NCI-H510A (cell line): ENCODE measurements at regions not wholly inside any gene's neighbourhood (a gene's known extent, or its start where the extent isn't known, plus 50 kb on each side); places are given as distances from the start of the nearest gene placed in this dataset.

ENCODE experiments used
- DNase-seq: peaks from one replicate; lab custom pipeline; 2025; lab: John Stamatoyannopoulos, UW

DNA sequence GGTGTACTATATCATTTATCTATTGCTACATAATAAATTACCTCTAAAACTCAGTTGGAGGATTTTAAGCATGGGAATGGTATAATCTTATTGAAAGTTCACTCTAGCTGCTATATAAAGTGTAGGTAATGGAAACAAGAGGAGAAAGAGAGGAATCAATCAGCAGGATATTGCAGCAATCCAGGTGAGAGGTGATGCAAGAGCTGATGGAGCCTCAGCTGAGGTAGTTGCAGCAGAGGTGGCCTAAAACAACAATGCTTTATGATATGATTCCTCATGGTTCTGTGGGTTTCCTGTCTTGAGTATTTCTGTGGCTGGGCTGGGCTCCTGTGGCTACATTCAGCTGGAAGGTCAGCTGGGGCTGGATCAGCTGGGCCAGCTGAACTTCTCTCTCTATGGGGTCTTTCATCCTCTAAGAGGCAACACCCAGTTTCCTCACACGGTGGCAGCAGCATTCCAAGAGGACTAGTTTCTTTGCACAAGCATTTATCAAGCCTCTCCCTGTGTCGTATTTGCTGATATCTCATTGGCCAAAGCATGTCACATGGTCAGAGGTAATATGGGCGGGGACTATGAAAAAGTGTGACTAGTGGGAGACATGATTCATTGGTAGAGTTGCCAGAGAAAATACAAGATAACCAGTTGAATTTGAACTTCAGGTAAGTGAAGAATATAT lies 135.4 kb upstream of the LARGE1 start:
- DNase-seq, result no peak

DNA sequence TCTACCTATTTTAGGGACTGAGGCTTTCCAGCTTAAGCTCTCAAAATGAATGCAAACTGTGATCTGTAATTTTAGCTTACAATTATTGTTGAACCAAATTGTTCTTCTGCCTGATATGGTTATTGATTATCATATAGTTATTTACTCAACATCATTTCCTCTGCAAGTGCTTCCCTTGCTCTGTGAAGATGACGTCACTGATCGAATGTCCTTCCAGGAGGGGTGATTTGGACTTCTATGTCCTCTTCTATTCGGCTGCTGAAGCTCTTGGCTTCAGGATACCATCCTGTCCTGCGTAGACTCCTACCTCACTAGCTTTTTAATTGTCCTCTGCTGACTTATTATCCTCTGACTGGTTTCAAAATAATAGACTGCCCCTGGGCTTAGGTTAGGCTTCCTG lies 137.4 kb upstream of the LARGE1 start:
- DNase-seq, result no peak

DNA sequence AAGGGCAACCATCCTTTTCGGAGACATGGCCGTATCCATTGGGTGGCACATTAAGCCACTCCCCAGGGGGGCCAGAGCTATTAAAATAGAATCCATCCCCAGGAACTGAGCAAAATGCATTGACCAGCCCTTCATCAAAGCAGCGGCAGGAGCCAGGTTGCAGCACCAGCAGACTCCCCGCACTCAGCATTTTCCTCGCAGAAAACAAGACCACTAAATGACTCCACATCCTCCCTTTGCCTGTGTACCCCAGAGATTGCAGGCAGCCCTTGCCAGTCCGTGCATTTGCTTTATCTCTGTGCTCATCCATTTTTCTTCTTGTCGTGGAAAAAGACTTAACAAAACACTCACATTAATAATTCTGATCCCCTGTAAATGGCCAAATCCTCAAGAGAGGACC lies 144.4 kb upstream of the LARGE1 start:
- DNase-seq, result no peak

DNA sequence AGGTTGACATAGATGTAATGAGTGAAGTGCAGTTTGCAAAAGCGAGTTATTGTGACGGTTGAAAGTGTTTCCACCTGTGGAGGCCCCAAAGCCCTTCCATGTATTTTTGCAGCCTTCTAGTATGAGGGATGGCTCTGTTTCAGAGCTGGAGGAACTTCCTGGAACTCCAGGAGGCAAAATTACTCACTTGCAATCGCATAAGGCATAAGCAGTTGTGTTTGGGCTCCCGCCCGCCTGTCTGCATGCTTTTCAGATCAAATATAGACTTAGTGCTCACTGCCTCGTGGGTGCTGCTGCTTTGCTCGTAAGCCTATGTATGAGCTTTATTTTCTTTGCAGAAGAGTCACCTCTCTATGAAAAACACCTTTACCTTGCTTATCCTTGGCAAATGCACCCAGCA lies 146.8 kb upstream of the LARGE1 start:
- no peak for DNase-seq

DNA sequence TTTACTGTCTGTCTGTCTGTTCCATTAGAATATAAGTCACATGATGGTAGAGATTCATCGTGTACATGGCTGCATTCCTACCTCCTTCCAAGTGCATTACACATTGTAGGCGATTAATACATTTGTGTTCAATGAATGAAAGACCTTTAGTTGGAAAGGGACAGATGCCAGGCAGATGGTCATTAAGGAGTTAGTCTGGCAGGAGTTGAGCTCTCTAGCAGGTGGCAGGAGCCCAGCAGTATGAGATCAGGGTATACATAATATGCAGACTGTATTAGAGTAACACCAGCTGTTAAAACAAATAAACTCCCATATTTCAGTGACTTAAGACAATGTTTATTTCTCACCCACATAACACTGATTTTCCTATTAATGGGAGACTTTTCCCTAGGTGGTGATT lies 147.7 kb upstream of the LARGE1 start:
- no peak for DNase-seq

DNA sequence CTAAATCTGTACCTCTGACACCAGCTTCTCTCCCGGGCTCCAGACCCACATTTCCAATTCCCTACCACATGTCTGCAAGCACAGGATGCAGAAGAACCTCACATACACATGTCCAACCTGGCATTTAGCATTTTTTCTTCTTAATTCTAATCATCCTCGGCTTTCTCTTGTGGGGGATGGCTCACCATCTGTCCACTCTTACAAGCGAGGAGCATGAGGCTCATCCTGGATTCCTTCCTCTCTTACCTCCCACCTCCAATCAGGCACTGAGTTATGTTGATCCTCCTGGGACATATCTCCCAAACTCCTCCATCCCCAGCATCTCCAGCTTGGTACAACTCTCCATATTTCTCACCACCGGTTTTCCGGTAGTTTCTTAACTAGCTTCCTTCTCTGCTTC lies 149.8 kb upstream of the LARGE1 start:
- no peak for DNase-seq

DNA sequence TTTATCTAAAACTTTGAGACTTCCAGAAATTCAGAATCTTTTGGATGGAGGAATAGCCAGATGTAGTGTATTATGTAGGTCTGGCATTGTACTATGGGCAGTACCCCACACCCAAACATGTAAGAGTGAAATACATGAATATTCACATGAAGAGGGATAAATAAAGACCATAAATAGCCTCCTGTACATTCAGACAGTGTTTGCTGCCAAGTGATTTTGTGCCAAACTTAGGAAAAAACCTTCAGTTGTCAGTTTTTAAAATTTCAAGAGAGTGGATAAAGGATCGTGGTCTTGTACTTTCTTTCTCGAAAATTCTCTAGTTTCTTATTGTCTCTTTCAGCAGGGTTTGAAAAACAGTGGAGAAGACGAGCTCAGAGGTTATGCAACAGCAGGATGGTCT lies 150.3 kb upstream of the LARGE1 start:
- DNase-seq, result no peak

DNA sequence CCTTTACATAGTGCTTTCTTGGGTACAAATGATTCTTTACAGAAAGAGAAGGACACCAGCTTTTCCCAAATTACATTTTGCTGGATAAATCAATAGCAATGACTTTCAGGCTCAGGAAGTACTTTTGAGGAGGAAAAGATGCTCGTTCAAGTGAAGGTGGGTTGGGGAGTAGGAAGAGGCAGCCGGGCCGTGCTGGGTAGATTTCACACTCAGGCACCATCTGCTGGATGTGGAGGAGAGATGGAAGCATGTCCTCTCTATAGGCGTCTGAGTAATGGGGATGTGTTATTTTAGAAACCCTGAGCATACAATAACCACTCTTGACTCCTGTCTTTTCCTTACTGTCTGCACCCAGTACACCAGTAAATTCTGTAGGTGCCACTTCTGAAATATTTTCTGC lies 152.3 kb upstream of the LARGE1 start:
- DNase-seq, result no peak

DNA sequence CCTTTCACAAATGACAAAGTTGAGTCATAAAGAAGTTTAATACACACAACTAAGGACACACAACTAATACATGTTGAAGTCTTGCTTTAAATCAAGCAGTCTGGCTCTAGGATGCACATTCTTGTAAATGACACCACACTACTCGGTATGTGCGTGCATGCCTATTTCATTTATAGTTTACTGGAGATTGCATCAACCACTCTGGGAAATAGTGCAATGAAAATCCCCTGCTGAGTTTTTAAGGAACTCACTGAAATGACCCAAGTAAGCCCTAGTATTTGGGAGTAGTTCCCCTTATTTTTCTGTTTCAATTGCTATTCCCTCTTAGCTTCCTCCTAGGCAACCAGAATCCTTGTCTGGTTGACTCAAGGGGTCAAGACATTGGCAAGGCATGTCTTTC lies 160.2 kb upstream of the LARGE1 start:
- no peak for DNase-seq

DNA sequence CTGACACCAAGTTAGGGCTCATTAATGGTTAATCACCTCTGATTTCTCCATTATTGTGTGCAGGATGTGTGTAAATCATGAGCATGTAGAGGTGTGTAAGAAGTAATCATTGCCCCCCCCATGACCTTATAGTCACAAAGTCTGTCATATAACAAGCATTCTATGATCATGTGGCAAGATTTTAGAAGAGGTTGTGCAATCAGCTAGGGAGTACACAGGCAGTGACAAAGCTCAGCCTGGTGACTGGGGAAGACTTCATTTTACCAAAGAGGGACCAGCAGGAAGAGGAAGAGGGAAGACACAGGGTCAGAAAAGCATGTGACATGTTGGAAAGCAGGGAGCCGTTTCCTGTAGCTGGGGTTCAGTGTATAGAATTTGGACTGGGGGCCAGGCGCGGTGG lies 176.5 kb upstream of the LARGE1 start:
- DNase-seq, result no peak

DNA sequence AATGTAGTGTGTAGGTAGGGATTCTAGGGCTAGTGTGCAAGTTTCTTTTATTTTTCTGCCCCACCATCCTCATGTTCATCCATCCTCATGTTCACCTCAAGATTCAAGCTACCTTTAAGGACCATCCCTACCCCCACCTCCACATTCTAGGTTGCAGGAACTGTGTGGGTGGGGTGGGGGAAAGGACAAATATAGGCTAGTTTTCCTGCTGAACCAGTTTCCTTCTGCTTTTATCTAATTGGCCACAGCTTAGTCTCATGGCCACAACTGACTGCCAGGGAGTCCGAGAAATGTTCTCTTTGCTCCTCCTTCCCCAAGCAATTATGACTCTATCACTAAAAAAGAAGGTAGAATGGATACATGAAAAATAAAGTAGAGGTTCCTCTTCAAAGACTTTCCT lies 179.0 kb upstream of the LARGE1 start:
- DNase-seq, result no peak

DNA sequence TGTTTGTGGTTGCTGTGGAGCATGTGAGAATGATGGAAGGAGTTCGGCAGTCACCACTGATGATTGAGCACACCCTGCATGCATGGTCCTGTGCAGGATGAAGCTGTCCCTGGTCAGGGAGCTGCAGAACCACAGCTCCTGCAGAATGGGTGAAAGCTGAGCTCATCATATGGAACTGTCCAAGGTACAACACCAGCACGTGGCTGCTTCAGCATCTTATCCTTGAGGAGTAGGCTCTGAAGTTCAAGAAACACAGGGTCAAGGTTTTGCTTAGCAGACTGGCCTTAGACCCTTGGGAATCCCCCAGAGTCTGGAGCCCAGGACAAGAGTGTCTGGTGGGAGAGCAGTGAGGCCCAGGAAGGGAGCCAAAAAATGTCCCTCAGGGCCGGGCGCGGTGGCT lies 182.4 kb upstream of the LARGE1 start:
- DNase-seq, result no peak

DNA sequence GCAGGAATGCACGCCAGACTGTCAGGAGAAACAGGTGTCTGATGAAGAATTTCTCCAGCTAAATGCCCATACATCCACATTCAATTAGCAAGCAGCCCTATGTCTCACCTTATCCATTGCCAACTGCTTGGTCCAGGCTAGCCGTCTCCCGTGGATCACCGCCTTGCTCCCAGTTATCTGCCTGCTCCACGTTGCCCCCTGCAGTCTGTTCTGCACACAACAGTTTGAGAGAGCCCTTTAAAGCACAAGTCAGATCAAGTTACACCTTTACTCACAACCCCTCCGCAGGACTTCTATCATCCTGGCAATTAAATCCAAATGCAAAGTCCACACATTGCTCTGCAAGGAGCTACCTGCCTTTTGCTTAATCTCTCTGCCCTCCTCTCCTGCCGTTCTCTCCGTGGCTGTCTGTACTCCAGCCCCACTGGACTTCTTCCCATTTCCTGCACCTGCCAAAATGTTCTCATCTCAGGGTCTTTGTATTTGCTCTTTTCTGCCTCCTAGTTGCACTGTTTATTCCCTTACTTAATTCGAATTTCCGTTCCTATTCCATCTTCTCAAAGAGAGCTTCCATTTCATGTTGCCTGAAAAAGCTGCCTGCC lies 185.3 kb upstream of the LARGE1 start:
- peak; percentile 21 for DNase-seq

DNA sequence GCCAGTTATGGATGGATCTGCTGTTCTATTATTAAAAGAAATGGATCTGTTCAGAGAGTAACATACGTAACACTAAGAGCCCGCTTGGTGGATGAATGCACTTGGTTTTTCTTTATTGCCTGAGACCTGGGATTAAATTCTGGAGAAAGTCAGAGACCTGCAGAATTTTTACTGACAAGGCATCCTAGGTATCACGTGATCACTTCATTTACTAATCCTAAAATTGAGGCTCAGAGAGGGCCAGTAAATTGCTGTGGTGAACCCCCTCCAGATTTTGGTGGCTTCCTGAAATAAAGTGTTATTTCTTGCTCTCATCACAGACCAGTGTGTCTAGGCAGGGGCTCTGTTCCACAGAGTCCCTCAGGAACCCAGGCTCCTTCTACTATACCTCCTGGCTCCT lies 187.9 kb upstream of the LARGE1 start:
- DNase-seq, result no peak

DNA sequence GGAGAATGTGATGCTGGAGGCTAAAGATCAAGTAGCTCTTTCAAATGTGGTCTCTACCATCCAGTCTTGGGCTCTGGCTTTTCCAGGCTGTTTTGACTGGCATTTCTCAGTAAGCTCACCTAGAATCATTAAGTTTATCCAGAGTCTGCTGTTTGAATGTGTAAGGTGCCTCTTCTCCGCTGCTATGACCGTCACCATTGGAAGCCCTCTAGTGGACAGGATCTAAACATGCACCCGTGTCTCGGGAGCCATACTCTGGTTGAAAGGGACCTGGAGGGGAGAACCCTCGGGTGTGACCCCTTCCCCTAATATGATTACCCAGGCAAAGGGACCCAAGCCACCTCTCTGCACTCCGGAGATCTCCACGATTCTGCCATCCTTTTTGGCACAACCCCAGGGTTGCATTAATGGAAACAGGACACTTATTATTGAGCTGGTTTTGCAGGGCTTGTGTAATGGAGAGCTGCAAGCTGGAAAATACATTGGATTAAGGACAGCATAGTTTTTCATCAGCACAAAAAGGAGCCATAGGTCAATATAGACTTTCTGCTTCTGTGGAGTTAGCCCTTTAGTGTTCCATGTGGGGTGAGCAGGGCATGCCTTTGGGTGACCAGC lies 191.0 kb upstream of the LARGE1 start:
- DNase-seq, result no peak

DNA sequence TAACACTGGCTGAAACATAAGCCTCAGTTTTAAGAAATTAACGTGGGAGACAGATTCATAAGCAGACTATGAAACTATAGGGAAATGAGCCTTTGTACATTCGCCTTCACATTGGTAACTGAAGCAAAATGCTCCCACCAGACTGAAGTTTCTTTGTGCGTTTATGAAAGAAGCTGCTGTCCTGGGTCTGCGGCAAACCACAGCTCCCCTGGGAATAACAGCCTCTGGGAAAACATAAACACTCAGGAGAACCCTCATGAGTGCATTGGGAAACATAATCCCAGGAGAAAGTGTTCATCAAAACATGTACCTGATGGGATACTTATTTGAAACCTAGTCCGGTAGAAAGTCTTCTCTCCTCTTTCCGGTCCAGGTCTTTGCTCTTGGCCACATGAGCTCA lies 193.1 kb upstream of the LARGE1 start:
- no peak for DNase-seq

DNA sequence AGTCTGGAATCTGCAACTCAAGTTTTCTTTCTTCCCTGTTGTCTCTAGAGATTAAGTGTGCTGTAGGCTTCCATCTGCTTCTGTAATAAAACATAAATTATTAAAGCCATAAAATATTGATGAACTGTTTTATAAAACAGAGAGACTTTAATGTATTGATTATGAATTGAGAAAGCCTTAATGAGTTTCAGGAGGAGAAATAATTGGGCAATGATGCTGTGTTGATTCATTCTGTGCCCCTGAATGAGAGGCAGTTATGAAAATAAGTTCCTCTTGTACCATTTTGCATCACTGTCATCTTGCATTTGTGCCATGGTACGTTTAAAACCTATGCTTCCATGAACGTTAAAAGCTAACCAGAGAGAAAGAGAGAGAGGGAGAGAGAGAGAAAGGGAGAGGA lies 194.1 kb upstream of the LARGE1 start:
- DNase-seq, result no peak

DNA sequence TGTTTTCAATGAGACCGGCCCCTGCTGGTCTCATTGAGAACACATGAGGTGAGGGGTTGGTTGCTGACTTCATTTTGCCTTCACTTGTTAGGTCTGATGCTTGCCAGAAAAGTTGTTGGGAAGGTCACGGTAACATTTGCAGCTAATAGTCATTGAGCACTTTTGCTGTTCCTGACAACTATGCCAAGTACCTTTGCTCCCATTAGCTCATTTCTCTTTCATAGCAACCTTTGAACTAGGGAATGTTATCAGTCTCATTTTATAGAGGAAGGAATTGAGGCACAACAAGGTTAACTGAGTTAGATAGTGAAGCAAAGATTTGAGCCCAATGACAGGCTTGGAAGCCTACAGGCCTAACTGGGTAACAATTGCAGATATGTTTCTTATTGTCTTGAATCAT lies 195.4 kb upstream of the LARGE1 start:
- DNase-seq, result no peak

DNA sequence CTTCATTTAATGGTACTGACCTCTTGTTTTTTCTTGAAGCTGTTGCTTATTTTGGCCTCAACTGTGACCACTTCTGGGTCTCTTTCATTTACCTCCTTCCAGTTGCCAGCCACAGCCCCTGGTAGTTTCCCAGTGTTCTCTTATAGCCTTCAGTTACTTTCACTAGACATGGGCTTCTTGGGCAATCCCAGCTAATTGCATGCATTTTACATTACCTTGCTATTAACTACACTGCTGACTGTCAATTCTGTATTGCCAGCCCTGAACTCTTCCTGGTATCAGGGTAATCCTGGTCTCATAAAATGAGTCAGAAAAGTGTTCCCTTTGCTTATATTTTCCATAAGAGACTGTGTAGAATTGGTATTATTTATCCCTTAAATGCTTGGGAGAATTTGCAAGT lies 195.8 kb upstream of the LARGE1 start:
- DNase-seq, result no peak

DNA sequence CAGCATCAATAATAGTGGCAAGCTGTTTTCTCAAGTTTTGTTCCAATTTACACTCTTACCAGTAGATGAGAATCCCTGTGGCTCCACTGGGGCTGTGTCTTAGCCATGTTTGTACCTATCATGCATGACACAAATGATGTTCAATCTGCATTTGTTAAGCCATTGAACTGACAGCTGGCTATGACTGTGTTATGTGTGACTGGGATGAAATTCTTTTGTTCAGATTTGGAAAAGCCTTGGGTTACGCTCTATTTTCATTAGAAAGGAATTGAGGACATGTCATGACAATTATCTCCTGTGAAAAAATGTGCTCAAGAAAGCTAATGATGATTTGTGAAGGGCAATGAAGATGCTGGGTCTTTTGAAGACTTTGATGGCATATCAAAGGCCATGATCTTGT lies 201.8 kb upstream of the LARGE1 start:
- DNase-seq, result no peak

DNA sequence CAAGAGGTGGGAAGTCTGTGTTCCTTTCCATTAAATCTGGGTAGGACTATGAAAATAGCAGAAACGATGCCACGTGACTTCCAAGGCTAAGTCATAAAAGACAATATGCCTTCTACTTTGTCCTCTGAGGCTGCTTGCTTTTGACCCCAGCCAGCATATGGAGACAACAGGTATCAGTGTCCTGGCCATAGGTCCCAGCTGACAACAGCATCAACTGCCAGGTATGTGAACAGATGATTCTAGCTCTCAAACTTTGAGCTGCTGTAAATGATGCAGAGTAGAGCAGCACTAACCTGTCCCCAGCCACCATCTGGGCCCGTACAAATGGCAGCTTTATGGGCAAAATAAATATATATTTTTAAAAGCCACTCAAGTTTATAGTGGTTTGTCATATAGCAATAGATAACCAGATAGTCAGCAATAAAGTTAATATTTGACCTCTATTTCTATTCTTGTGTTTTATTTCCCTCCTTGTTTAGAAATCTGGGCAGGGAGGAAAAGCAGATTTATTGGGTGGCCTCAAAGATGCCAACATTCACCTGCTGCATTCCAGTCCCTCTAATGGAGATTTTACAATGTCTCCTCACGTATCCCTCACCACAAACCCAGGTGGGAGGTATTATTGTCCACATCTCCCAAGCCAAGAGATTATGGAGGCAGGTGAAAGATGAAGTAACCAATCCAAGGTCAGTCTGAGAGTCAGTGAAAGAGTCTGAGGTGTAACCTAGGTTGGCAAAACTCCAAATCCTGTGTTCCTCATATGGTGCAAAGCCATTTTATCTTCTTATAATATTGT lies 209.6 kb upstream of the LARGE1 start:
- DNase-seq, result no peak

DNA sequence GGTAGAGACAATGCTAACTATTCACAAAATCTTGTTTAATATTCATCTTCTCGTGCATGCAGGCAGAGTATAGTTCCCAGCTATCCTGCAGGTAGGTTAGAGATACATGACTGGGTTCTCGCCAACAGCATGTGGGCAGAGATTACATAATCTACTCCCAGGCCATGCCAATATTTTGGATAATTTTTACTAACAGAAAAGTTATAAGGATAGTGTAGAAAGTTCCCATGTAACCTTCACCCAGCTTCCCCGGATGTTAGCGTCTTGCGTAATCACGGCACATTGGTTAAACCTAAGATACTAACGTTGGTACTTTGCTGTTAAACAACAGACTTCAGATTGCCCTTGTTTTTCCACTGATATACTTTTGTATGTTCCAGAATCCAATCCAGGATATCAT lies 215.5 kb upstream of the LARGE1 start:
- DNase-seq, result no peak

DNA sequence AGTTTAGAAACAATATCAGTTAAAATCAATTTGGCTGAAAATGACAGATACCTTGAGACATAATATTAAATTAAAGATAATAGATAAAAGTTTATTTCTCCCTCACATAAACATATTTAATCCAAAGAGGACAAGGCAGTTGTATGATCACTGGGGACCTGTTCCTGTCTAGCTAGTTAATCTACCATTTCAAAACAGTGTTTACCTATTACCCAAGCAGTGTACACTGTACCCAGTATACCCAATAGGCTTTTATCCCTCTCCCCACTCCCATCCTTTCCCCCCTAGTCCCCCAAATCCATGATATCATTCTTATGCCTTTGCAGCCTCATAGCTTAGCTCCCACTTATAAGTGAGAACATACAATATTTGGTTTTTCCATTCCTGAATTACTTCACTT lies 229.7 kb upstream of the LARGE1 start:
- DNase-seq, result no peak
